GM23338 (cell line): ENCODE measurements at regions not wholly inside any gene's neighbourhood (a gene's known extent, or its start where the extent isn't known, plus 50 kb on each side); places are given as distances from the start of the nearest gene placed in this dataset.

Source experiments
- ATAC-seq: fragments of 200-7000 bp; cut with Tn5 transposase; 3 replicates; pipeline ENCODE4 v1.9.1; 2020
- DNase-seq: peaks from one replicate; pipeline ENCODE4 v3.0.0-alpha.2; 2015; ENCODE audit warnings: low spot score
- H2AFZ ChIP-seq: fragments of 200-600 bp; sonication (generic); 2 replicates; pipeline ENCODE4 v1.8.0; 2016; ENCODE audit warnings: antibody characterized with exemption, mild to moderate bottlenecking, moderate library complexity
- H3F3A ChIP-seq: fragments of 200-600 bp; sonication (generic); replicated peaks from 2 replicates; pipeline ENCODE4 v1.8.0; 2017; ENCODE audit warnings: antibody characterized with exemption, mixed run types, low read depth
- H3K27ac ChIP-seq: fragments of 200-600 bp; sonication (generic); 2 replicates; pipeline ENCODE4 v1.6.1; 2016; ENCODE audit warnings: low read depth
- H3K27me3 ChIP-seq: fragments of 200-600 bp; sonication (generic); 2 replicates; pipeline ENCODE4 v1.8.0; 2016; ENCODE audit warnings: mild to moderate bottlenecking, mixed run types, moderate library complexity; ENCODE audit not compliant: insufficient read depth
- H3K36me3 ChIP-seq: fragments of 200-600 bp; sonication (generic); 2 replicates; pipeline ENCODE4 v1.8.0; 2016; ENCODE audit warnings: mild to moderate bottlenecking; ENCODE audit not compliant: insufficient read depth
- H3K4me1 ChIP-seq: fragments of 200-600 bp; sonication (generic); 2 replicates; pipeline ENCODE4 v1.8.0; 2016; ENCODE audit warnings: mild to moderate bottlenecking, moderate library complexity; ENCODE audit not compliant: insufficient read depth
- H3K4me2 ChIP-seq: fragments of 200-600 bp; sonication (generic); 2 replicates; pipeline ENCODE4 v1.7.1; 2017; ENCODE audit warnings: mixed run types
- H3K4me3 ChIP-seq: fragments of 200-600 bp; sonication (generic); 2 replicates; pipeline ENCODE4 v1.6.1; 2016; ENCODE audit warnings: mixed run types
- H3K79me2 ChIP-seq: fragments of 200-600 bp; sonication (generic); replicated peaks from 2 replicates; pipeline ENCODE4 v1.8.0; 2017; ENCODE audit warnings: mild to moderate bottlenecking; ENCODE audit not compliant: insufficient read depth
- H3K9me2 ChIP-seq: fragments of 200-600 bp; sonication (generic); 2 replicates; pipeline ENCODE4 v1.8.0; 2017; ENCODE audit not compliant: insufficient read depth
- H4K20me1 ChIP-seq: fragments of 200-600 bp; sonication (generic); replicated peaks from 2 replicates; pipeline ENCODE4 v1.8.0; 2017; ENCODE audit warnings: mild to moderate bottlenecking; ENCODE audit not compliant: insufficient read depth
- H3K27ac Mint-ChIP-seq: 2 replicates; pipeline ENCODE4 v1.8.0; 2020; ENCODE audit warnings: inconsistent platforms, mild to moderate bottlenecking, moderate library complexity, mixed read lengths
- H3K27me3 Mint-ChIP-seq: 3 replicates; pipeline ENCODE4 v1.8.0; 2022; ENCODE audit warnings: low read depth, mild to moderate bottlenecking, moderate library complexity, mixed read lengths, inconsistent platforms; ENCODE audit not compliant: insufficient read depth, poor library complexity
- H3K36me3 Mint-ChIP-seq: 3 replicates; pipeline ENCODE4 v1.8.0; 2021; ENCODE audit warnings: low read depth, mild to moderate bottlenecking, inconsistent platforms, moderate library complexity, mixed read lengths
- H3K4me1 Mint-ChIP-seq: 3 replicates; pipeline ENCODE4 v1.8.0; 2020; ENCODE audit warnings: mild to moderate bottlenecking, inconsistent platforms, mixed read lengths
- H3K4me3 Mint-ChIP-seq: 3 replicates; pipeline ENCODE4 v1.8.0; 2021; ENCODE audit warnings: moderate library complexity, mild to moderate bottlenecking, inconsistent platforms, mixed read lengths
- H3K9me3 Mint-ChIP-seq: 3 replicates; pipeline ENCODE4 v1.8.0; 2020; ENCODE audit warnings: moderate library complexity, mild to moderate bottlenecking, inconsistent platforms, mixed read lengths
- CREB1 ChIP-seq: fragments of 250-450 bp; sonication (Bioruptor Pico); IDR thresholded peaks from 2 replicates; pipeline ENCODE4 v1.5.0; 2020; ENCODE audit warnings: low read depth, mild to moderate bottlenecking, moderate library complexity
- EZH2 ChIP-seq: fragments of 200-600 bp; sonication (generic); IDR thresholded peaks from one replicate; pipeline ENCODE4 v1.8.0; 2017; ENCODE audit warnings: antibody characterized with exemption, mild to moderate bottlenecking, low read depth; ENCODE audit not compliant: unreplicated experiment
- EZH2phosphoT487 ChIP-seq: fragments of 200-600 bp; sonication (generic); IDR thresholded peaks from one replicate; pipeline ENCODE4 v1.8.1; 2018; ENCODE audit warnings: antibody characterized with exemption; ENCODE audit not compliant: unreplicated experiment
- JUNB ChIP-seq: IDR thresholded peaks from one replicate; pipeline ENCODE4 v1.6.1; 2016; ENCODE audit warnings: antibody characterized with exemption; ENCODE audit not compliant: unreplicated experiment
- NANOG ChIP-seq: IDR thresholded peaks from 2 replicates; pipeline ENCODE4 v1.6.1; 2016; ENCODE audit warnings: antibody characterized with exemption, borderline replicate concordance
- POLR2AphosphoS5 ChIP-seq: IDR thresholded peaks from 2 replicates; pipeline ENCODE4 v1.6.1; 2016; ENCODE audit warnings: antibody characterized with exemption, low read depth
- STAT1 ChIP-seq: IDR thresholded peaks from one replicate; pipeline ENCODE4 v1.6.1; 2016; ENCODE audit warnings: antibody characterized with exemption; ENCODE audit not compliant: unreplicated experiment
- ZNF114 ChIP-seq: fragments of 250-450 bp; sonication (Bioruptor Pico); IDR thresholded peaks from 2 replicates; pipeline ENCODE4 v1.5.0; 2020; ENCODE audit warnings: mild to moderate bottlenecking, moderate library complexity
- ZNF331 ChIP-seq: fragments of 250-450 bp; sonication (Bioruptor Pico); IDR thresholded peaks from 2 replicates; pipeline ENCODE4 v1.5.0; 2020; ENCODE audit warnings: low read depth, mild to moderate bottlenecking, moderate library complexity
- TF ChIP-seq, protein P1 (sequence below): fragments of 250-450 bp; sonication (Bioruptor Pico); IDR thresholded peaks from 2 replicates; pipeline ENCODE4 v1.5.0; 2020; ENCODE audit warnings: mild to moderate bottlenecking, moderate library complexity
- TF ChIP-seq, protein P2 (sequence below): IDR thresholded peaks from one replicate; pipeline ENCODE4 v1.6.1; 2018; ENCODE audit warnings: antibody characterized with exemption; ENCODE audit not compliant: unreplicated experiment
- TF ChIP-seq, protein P3 (sequence below), 2 experiments: fragments of 200-600 bp in 1 of 2; sonication (generic) in 1 of 2; conservative IDR thresholded peaks; 2 replicates each; pipeline versions ENCODE4 v1.5.1 to v1.6.1; 2016 to 2017; ENCODE audit warnings: antibody characterized with exemption in 2 of 2, low read depth in 2 of 2, mild to moderate bottlenecking in 2 of 2, moderate library complexity in 1 of 2
- TF ChIP-seq, protein P4 (sequence below): IDR thresholded peaks from 2 replicates; pipeline ENCODE4 v1.6.1; 2016; ENCODE audit warnings: antibody characterized with exemption

DNA sequence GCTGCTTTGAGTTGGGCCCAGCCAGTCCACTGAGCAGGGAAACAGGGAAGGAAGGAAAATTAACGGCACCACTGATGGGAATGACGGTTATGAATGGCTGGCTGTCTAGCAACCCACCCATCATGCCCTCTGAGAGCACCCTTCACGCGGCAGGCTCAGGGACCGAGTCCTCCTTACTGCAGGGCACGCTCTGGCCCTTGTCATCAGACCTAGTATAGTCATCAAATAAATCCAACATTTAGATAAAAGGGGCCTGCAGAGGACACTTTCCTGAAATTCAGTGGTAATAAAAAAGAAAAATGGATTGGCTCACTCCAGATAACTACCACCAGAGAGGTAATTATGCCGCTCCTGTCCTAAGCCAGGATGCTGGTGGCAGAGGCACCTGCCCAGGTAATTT lies 509.4 kb downstream of the MATN1 start:
- ATAC-seq (no peak), DNase-seq (no peak)
- H3K4me1 Mint-ChIP-seq, result peaks cover 3% of the 10 kb centered on the region; the same call in 1 of the 3 replicates
- no peaks in the 10 kb centered on the region for H4K20me1 ChIP-seq
- H3F3A ChIP-seq, result peaks cover 7% of the 10 kb centered on the region; the same call in 1 of the 2 replicates
- H3K36me3 ChIP-seq, result no peaks in the 10 kb centered on the region
- H3K27ac Mint-ChIP-seq, result no peak overlapping the region
- H2AFZ ChIP-seq, result no peak overlapping the region
- no peak overlapping the region for H3K27ac ChIP-seq
- H3K9me3 Mint-ChIP-seq, result no peaks in the 10 kb centered on the region; the same call in 2 of the 3 replicates
- no peak overlapping the region for H3K4me2 ChIP-seq
- peaks cover 11% of the 10 kb centered on the region for H3K4me1 ChIP-seq
- TF ChIP-seq EZH2 (no peak), ZNF331 (CRISPR knock-in tag) (no peak), EZH2phosphoT487 (no peak), NANOG (no peak), CREB1 (CRISPR knock-in tag) (no peak), POLR2AphosphoS5 (no peak), JUNB (no peak), ZNF114 (CRISPR knock-in tag) (no peak), STAT1 (no peak)
- TF ChIP-seq, protein P1, sequence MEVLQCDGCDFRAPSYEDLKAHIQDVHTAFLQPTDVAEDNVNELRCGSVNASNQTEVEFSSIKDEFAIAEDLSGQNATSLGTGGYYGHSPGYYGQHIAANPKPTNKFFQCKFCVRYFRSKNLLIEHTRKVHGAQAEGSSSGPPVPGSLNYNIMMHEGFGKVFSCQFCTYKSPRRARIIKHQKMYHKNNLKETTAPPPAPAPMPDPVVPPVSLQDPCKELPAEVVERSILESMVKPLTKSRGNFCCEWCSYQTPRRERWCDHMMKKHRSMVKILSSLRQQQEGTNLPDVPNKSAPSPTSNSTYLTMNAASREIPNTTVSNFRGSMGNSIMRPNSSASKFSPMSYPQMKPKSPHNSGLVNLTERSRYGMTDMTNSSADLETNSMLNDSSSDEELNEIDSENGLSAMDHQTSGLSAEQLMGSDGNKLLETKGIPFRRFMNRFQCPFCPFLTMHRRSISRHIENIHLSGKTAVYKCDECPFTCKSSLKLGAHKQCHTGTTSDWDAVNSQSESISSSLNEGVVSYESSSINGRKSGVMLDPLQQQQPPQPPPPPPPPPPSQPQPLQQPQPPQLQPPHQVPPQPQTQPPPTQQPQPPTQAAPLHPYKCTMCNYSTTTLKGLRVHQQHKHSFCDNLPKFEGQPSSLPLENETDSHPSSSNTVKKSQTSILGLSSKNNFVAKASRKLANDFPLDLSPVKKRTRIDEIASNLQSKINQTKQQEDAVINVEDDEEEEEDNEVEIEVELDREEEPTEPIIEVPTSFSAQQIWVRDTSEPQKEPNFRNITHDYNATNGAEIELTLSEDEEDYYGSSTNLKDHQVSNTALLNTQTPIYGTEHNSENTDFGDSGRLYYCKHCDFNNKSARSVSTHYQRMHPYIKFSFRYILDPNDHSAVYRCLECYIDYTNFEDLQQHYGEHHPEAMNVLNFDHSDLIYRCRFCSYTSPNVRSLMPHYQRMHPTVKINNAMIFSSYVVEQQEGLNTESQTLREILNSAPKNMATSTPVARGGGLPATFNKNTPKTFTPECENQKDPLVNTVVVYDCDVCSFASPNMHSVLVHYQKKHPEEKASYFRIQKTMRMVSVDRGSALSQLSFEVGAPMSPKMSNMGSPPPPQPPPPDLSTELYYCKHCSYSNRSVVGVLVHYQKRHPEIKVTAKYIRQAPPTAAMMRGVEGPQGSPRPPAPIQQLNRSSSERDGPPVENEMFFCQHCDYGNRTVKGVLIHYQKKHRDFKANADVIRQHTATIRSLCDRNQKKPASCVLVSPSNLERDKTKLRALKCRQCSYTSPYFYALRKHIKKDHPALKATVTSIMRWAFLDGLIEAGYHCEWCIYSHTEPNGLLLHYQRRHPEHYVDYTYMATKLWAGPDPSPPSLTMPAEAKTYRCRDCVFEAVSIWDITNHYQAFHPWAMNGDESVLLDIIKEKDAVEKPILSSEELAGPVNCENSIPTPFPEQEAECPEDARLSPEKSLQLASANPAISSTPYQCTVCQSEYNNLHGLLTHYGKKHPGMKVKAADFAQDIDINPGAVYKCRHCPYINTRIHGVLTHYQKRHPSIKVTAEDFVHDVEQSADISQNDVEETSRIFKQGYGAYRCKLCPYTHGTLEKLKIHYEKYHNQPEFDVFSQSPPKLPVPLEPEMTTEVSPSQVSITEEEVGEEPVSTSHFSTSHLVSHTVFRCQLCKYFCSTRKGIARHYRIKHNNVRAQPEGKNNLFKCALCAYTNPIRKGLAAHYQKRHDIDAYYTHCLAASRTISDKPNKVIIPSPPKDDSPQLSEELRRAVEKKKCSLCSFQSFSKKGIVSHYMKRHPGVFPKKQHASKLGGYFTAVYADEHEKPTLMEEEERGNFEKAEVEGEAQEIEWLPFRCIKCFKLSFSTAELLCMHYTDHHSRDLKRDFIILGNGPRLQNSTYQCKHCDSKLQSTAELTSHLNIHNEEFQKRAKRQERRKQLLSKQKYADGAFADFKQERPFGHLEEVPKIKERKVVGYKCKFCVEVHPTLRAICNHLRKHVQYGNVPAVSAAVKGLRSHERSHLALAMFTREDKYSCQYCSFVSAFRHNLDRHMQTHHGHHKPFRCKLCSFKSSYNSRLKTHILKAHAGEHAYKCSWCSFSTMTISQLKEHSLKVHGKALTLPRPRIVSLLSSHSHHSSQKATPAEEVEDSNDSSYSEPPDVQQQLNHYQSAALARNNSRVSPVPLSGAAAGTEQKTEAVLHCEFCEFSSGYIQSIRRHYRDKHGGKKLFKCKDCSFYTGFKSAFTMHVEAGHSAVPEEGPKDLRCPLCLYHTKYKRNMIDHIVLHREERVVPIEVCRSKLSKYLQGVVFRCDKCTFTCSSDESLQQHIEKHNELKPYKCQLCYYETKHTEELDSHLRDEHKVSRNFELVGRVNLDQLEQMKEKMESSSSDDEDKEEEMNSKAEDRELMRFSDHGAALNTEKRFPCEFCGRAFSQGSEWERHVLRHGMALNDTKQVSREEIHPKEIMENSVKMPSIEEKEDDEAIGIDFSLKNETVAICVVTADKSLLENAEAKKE (CRISPR knock-in tag), result no peak
- TF ChIP-seq, protein P2, sequence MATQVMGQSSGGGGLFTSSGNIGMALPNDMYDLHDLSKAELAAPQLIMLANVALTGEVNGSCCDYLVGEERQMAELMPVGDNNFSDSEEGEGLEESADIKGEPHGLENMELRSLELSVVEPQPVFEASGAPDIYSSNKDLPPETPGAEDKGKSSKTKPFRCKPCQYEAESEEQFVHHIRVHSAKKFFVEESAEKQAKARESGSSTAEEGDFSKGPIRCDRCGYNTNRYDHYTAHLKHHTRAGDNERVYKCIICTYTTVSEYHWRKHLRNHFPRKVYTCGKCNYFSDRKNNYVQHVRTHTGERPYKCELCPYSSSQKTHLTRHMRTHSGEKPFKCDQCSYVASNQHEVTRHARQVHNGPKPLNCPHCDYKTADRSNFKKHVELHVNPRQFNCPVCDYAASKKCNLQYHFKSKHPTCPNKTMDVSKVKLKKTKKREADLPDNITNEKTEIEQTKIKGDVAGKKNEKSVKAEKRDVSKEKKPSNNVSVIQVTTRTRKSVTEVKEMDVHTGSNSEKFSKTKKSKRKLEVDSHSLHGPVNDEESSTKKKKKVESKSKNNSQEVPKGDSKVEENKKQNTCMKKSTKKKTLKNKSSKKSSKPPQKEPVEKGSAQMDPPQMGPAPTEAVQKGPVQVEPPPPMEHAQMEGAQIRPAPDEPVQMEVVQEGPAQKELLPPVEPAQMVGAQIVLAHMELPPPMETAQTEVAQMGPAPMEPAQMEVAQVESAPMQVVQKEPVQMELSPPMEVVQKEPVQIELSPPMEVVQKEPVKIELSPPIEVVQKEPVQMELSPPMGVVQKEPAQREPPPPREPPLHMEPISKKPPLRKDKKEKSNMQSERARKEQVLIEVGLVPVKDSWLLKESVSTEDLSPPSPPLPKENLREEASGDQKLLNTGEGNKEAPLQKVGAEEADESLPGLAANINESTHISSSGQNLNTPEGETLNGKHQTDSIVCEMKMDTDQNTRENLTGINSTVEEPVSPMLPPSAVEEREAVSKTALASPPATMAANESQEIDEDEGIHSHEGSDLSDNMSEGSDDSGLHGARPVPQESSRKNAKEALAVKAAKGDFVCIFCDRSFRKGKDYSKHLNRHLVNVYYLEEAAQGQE, result no peak
- TF ChIP-seq, protein P3, sequence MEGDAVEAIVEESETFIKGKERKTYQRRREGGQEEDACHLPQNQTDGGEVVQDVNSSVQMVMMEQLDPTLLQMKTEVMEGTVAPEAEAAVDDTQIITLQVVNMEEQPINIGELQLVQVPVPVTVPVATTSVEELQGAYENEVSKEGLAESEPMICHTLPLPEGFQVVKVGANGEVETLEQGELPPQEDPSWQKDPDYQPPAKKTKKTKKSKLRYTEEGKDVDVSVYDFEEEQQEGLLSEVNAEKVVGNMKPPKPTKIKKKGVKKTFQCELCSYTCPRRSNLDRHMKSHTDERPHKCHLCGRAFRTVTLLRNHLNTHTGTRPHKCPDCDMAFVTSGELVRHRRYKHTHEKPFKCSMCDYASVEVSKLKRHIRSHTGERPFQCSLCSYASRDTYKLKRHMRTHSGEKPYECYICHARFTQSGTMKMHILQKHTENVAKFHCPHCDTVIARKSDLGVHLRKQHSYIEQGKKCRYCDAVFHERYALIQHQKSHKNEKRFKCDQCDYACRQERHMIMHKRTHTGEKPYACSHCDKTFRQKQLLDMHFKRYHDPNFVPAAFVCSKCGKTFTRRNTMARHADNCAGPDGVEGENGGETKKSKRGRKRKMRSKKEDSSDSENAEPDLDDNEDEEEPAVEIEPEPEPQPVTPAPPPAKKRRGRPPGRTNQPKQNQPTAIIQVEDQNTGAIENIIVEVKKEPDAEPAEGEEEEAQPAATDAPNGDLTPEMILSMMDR (conservative IDR thresholded peaks at IDR 0.05; ENCODE audit: low read depth in 2 of 2), result no peak
- TF ChIP-seq, protein P4, sequence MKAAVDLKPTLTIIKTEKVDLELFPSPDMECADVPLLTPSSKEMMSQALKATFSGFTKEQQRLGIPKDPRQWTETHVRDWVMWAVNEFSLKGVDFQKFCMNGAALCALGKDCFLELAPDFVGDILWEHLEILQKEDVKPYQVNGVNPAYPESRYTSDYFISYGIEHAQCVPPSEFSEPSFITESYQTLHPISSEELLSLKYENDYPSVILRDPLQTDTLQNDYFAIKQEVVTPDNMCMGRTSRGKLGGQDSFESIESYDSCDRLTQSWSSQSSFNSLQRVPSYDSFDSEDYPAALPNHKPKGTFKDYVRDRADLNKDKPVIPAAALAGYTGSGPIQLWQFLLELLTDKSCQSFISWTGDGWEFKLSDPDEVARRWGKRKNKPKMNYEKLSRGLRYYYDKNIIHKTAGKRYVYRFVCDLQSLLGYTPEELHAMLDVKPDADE, result no peak
- H3K9me2 ChIP-seq, result no peaks in the 10 kb centered on the region
- H3K79me2 ChIP-seq, result no peaks in the 10 kb centered on the region
- H3K27me3 Mint-ChIP-seq, result no peaks in the 10 kb centered on the region
- H3K27me3 ChIP-seq, result no peaks in the 10 kb centered on the region
- no peak overlapping the region for H3K4me3 Mint-ChIP-seq
- H3K36me3 Mint-ChIP-seq, result no peaks in the 10 kb centered on the region
- H3K4me3 ChIP-seq, result no peak overlapping the region
